Activated CD8-positive, alpha-beta T cell treated with anti-CD3 and anti-CD28 coated beads, Interleukin-2, amount 10 ng/mL, durations not matched to agents 7 days and 5 days (primary cell): ENCODE measurements at regions not wholly inside any gene's neighbourhood (a gene's known extent, or its start where the extent isn't known, plus 50 kb on each side); places are given as distances from the start of the nearest gene placed in this dataset.

ENCODE experiments used
- ATAC-seq: fragments of 150-1000 bp; cut with Tn5 transposase; one replicate; pipeline ENCODE4 v1.10.0; 2021; ENCODE audit warnings: moderate library complexity
- CTCF ChIA-PET: fragments of 350-600 bp; sonication (Branson Sonifier 250); formaldehyde crosslinking; loops from one replicate; lab custom pipeline; 2021; ENCODE audit warnings: antibody characterized with exemption; lab: Charles Lee
- POLR2A ChIA-PET: fragments of 350-600 bp; sonication (Branson Sonifier 250); formaldehyde crosslinking; loops from one replicate; lab custom pipeline; 2021; ENCODE audit warnings: antibody characterized with exemption; lab: Charles Lee
- DNase-seq: peaks from one replicate; pipeline ENCODE4 v3.0.0-alpha.2; 2020
- H3K27ac Mint-ChIP-seq: one replicate; pipeline ENCODE4 v1.8.0; 2021; ENCODE audit warnings: mild to moderate bottlenecking, mixed read lengths
- H3K27me3 Mint-ChIP-seq: one replicate; pipeline ENCODE4 v1.8.0; 2021; ENCODE audit warnings: low read depth, mixed read lengths
- H3K36me3 Mint-ChIP-seq: one replicate; pipeline ENCODE4 v1.8.0; 2021; ENCODE audit warnings: low read depth, mixed read lengths
- H3K4me1 Mint-ChIP-seq: one replicate; pipeline ENCODE4 v1.8.0; 2021; ENCODE audit warnings: low read depth, mixed read lengths
- H3K4me3 Mint-ChIP-seq: one replicate; pipeline ENCODE4 v1.8.0; 2021; ENCODE audit warnings: mild to moderate bottlenecking, mixed read lengths
- H3K9me3 Mint-ChIP-seq: one replicate; pipeline ENCODE4 v1.8.0; 2022; ENCODE audit warnings: mixed read lengths; ENCODE audit not compliant: insufficient read depth

- no peaks in the 10 kb centered on the region for H3K9me3 Mint-ChIP-seq
- no peaks in the 10 kb centered on the region for H3K27me3 Mint-ChIP-seq
- no peaks in the 10 kb centered on the region for H3K4me1 Mint-ChIP-seq
- ATAC-seq (no peak), DNase-seq (no peak)
- H3K36me3 Mint-ChIP-seq, result no peaks in the 10 kb centered on the region
- H3K4me3 Mint-ChIP-seq, result no peak overlapping the region
- ChIA-PET CTCF (no interaction called here), POLR2A (no interaction called here)
- H3K27ac Mint-ChIP-seq, result no peak overlapping the region
These were observed 408.1 kb upstream of the UBE2E3 start for GRCh38 chr2:180572346-180572745.

- H3K36me3 Mint-ChIP-seq, result no peaks in the 10 kb centered on the region
- ChIA-PET POLR2A (no interaction called here), CTCF (no interaction called here)
- DNase-seq, result no peak
- no peak overlapping the region for H3K27ac Mint-ChIP-seq
- H3K4me3 Mint-ChIP-seq, result no peak overlapping the region
- ATAC-seq, result no peak
- no peaks in the 10 kb centered on the region for H3K9me3 Mint-ChIP-seq
- H3K4me1 Mint-ChIP-seq, result no peaks in the 10 kb centered on the region
- H3K27me3 Mint-ChIP-seq, result no peaks in the 10 kb centered on the region
These were observed 408.8 kb upstream of the UBE2E3 start for GRCh38 chr2:180571559-180571958.

GRCh38 chr2:180570864-180571263 lies 409.5 kb upstream of the UBE2E3 start:
- Mint-ChIP-seq H3K27me3 (no peaks in the 10 kb centered on the region), H3K36me3 (no peaks in the 10 kb centered on the region), H3K27ac (no peak overlapping the region), H3K4me1 (no peaks in the 10 kb centered on the region), H3K9me3 (no peaks in the 10 kb centered on the region), H3K4me3 (no peak overlapping the region)
- no peak for DNase-seq
- no peak for ATAC-seq
- POLR2A ChIA-PET, result no interaction called here
- CTCF ChIA-PET, result no interaction called here

GRCh38 chr2:180564051-180564450 lies 416.4 kb upstream of the UBE2E3 start:
- no peaks in the 10 kb centered on the region for H3K27me3 Mint-ChIP-seq
- H3K4me1 Mint-ChIP-seq, result no peaks in the 10 kb centered on the region
- POLR2A ChIA-PET, result no interaction called here
- H3K36me3 Mint-ChIP-seq, result no peaks in the 10 kb centered on the region
- no peak overlapping the region for H3K27ac Mint-ChIP-seq
- CTCF ChIA-PET, result no interaction called here
- ATAC-seq (no peak), DNase-seq (no peak)
- H3K9me3 Mint-ChIP-seq, result no peaks in the 10 kb centered on the region
- H3K4me3 Mint-ChIP-seq, result no peak overlapping the region

GRCh38 chr2:180562378-180562777 lies 418.0 kb upstream of the UBE2E3 start:
- Mint-ChIP-seq H3K36me3 (no peaks in the 10 kb centered on the region), H3K4me1 (no peaks in the 10 kb centered on the region), H3K4me3 (no peak overlapping the region), H3K27ac (no peak overlapping the region), H3K9me3 (no peaks in the 10 kb centered on the region), H3K27me3 (no peaks in the 10 kb centered on the region)
- CTCF ChIA-PET, result no interaction called here
- POLR2A ChIA-PET, result no interaction called here
- DNase-seq (no peak), ATAC-seq (no peak)

- no peak for ATAC-seq
- H3K27me3 Mint-ChIP-seq, result no peaks in the 10 kb centered on the region
- H3K4me1 Mint-ChIP-seq, result no peaks in the 10 kb centered on the region
- H3K9me3 Mint-ChIP-seq, result no peaks in the 10 kb centered on the region
- H3K4me3 Mint-ChIP-seq, result no peak overlapping the region
- CTCF ChIA-PET, result no interaction called here
- POLR2A ChIA-PET, result no interaction called here
- no peak overlapping the region for H3K27ac Mint-ChIP-seq
- no peaks in the 10 kb centered on the region for H3K36me3 Mint-ChIP-seq
- no peak for DNase-seq
These were observed 420.6 kb upstream of the UBE2E3 start for GRCh38 chr2:180559771-180560170.

- Mint-ChIP-seq H3K4me3 (no peak overlapping the region), H3K27me3 (no peaks in the 10 kb centered on the region), H3K9me3 (no peaks in the 10 kb centered on the region), H3K27ac (no peak overlapping the region), H3K36me3 (no peaks in the 10 kb centered on the region), H3K4me1 (no peaks in the 10 kb centered on the region)
- DNase-seq (no peak), ATAC-seq (no peak)
- ChIA-PET CTCF (no interaction called here), POLR2A (no interaction called here)
These were observed 421.4 kb upstream of the UBE2E3 start for GRCh38 chr2:180559038-180559437.

- H3K4me1 Mint-ChIP-seq, result no peaks in the 10 kb centered on the region
- H3K9me3 Mint-ChIP-seq, result no peaks in the 10 kb centered on the region
- no peak for DNase-seq
These were observed 424.9 kb upstream of the UBE2E3 start for GRCh38 chr2:180555391-180555965.

GRCh38 chr2:180554330-180554729 lies 426.1 kb upstream of the UBE2E3 start:
- Mint-ChIP-seq H3K36me3 (no peaks in the 10 kb centered on the region), H3K27me3 (no peaks in the 10 kb centered on the region), H3K27ac (no peak overlapping the region), H3K4me3 (no peak overlapping the region), H3K4me1 (no peaks in the 10 kb centered on the region), H3K9me3 (no peaks in the 10 kb centered on the region)
- ChIA-PET POLR2A (no interaction called here), CTCF (no interaction called here)
- ATAC-seq, result no peak
- no peak for DNase-seq

More at GRCh38 chr2:180555391-180555965, 424.9 kb upstream of the UBE2E3 start:
- Mint-ChIP-seq H3K27me3 (no peaks in the 10 kb centered on the region), H3K4me3 (no peak overlapping the region), H3K27ac (no peak overlapping the region), H3K36me3 (no peaks in the 10 kb centered on the region)
- CTCF ChIA-PET, result no interaction called here
- no peak for ATAC-seq
- POLR2A ChIA-PET, result no interaction called here

GRCh38 chr2:180553094-180553715 lies 427.2 kb upstream of the UBE2E3 start:
- H3K4me3 Mint-ChIP-seq, result no peak overlapping the region
- H3K27me3 Mint-ChIP-seq, result no peaks in the 10 kb centered on the region
- ATAC-seq (no peak), DNase-seq (no peak)
- ChIA-PET POLR2A (no interaction called here), CTCF (no interaction called here)
- no peaks in the 10 kb centered on the region for H3K4me1 Mint-ChIP-seq
- H3K27ac Mint-ChIP-seq, result no peak overlapping the region
- H3K9me3 Mint-ChIP-seq, result no peaks in the 10 kb centered on the region
- H3K36me3 Mint-ChIP-seq, result no peaks in the 10 kb centered on the region

GRCh38 chr2:180542511-180542910 lies 437.9 kb upstream of the UBE2E3 start:
- DNase-seq, result no peak
- H3K9me3 Mint-ChIP-seq, result no peaks in the 10 kb centered on the region
- no peaks in the 10 kb centered on the region for H3K4me1 Mint-ChIP-seq
- CTCF ChIA-PET, result no interaction called here
- no peaks in the 10 kb centered on the region for H3K36me3 Mint-ChIP-seq
- no peak overlapping the region for H3K27ac Mint-ChIP-seq
- no peak for ATAC-seq
- no peak overlapping the region for H3K4me3 Mint-ChIP-seq
- POLR2A ChIA-PET, result no interaction called here
- H3K27me3 Mint-ChIP-seq, result no peaks in the 10 kb centered on the region

GRCh38 chr2:180540761-180541160 lies 439.6 kb upstream of the UBE2E3 start:
- Mint-ChIP-seq H3K4me1 (no peaks in the 10 kb centered on the region), H3K4me3 (no peak overlapping the region), H3K27me3 (no peaks in the 10 kb centered on the region), H3K9me3 (no peaks in the 10 kb centered on the region), H3K36me3 (no peaks in the 10 kb centered on the region), H3K27ac (no peak overlapping the region)
- CTCF ChIA-PET, result no interaction called here
- no peak for DNase-seq
- no peak for ATAC-seq
- POLR2A ChIA-PET, result no interaction called here

GRCh38 chr2:180539541-180539940 lies 440.9 kb upstream of the UBE2E3 start:
- ATAC-seq, result no peak
- POLR2A ChIA-PET, result no interaction called here
- CTCF ChIA-PET, result no interaction called here

More at GRCh38 chr2:180539541-180539940, 440.9 kb upstream of the UBE2E3 start:
- H3K36me3 Mint-ChIP-seq, result no peaks in the 10 kb centered on the region
- H3K27ac Mint-ChIP-seq, result no peak overlapping the region
- DNase-seq, result no peak
- H3K4me1 Mint-ChIP-seq, result no peaks in the 10 kb centered on the region
- no peak overlapping the region for H3K4me3 Mint-ChIP-seq
- no peaks in the 10 kb centered on the region for H3K27me3 Mint-ChIP-seq
- no peaks in the 10 kb centered on the region for H3K9me3 Mint-ChIP-seq
